HEK293 (cell line): ENCODE measurements at regions not wholly inside any gene's neighbourhood (a gene's known extent, or its start where the extent isn't known, plus 50 kb on each side); places are given as distances from the start of the nearest gene placed in this dataset.

Source experiments
- CTCF ChIA-PET: fragments of 350-600 bp; formaldehyde crosslinking; extraction: SDS; loops from one replicate; lab custom pipeline; 2021; ENCODE audit warnings: antibody characterized with exemption; lab: Yijun Ruan, JAX
- POLR2A ChIA-PET: fragments of 300-600 bp; formaldehyde crosslinking; extraction: SDS; loops from one replicate; lab custom pipeline; 2020; ENCODE audit warnings: antibody characterized with exemption, inconsistent platforms; lab: Yijun Ruan, JAX
- H3K27ac ChIP-seq: fragments of 200-500 bp; sonication (Bioruptor generic); 2 replicates; pipeline ENCODE4 v1.5.1; 2014; ENCODE audit warnings: low read depth, low read length, control low read depth, inconsistent platforms; ENCODE audit errors: extremely low read depth
- H3K36me3 ChIP-seq, 2 experiments: fragments of 200-500 bp in 1 of 2; sonication (Bioruptor generic) in 1 of 2; 1 replicate in 1 of 2; 2 replicates in 1 of 2; pipeline ENCODE4 v1.5.1; 2014 to 2017; ENCODE audit warnings: inconsistent platforms in 2 of 2, low read length in 2 of 2; ENCODE audit not compliant: control insufficient read depth in 2 of 2, insufficient read depth in 1 of 2
- H3K4me1 ChIP-seq: fragments of 200-500 bp; sonication (Bioruptor generic); 2 replicates; pipeline ENCODE4 v1.5.1; 2014; ENCODE audit warnings: mild to moderate bottlenecking, low read length, inconsistent platforms; ENCODE audit not compliant: control insufficient read depth, insufficient read depth
- H3K4me3 ChIP-seq: 2 replicates; pipeline ENCODE4 v1.5.1; 2011; ENCODE audit warnings: low read depth, mild to moderate bottlenecking, control low read depth, low read length, moderate library complexity
- H3K9me3 ChIP-seq: fragments of 200-500 bp; sonication (Bioruptor generic); 2 replicates; pipeline ENCODE4 v1.5.1; 2014; ENCODE audit warnings: low read depth, low read length, inconsistent platforms; ENCODE audit not compliant: control insufficient read depth, insufficient read depth
- AEBP2 ChIP-seq: fragments of 450-650 bp; formaldehyde crosslinking; IDR thresholded peaks from 2 replicates; pipeline ENCODE4 v1.5.1; 2016; ENCODE audit warnings: missing biosample characterization, missing genetic modification characterization, borderline replicate concordance
- GLIS1 ChIP-seq: fragments of 450-650 bp; formaldehyde crosslinking; IDR thresholded peaks from 2 replicates; pipeline ENCODE4 v1.5.1; 2016; ENCODE audit warnings: missing biosample characterization, missing genetic modification characterization
- INSM2 ChIP-seq: fragments of 450-650 bp; formaldehyde crosslinking; IDR thresholded peaks from 2 replicates; pipeline ENCODE4 v1.5.1; 2016; ENCODE audit warnings: missing biosample characterization, missing genetic modification characterization
- KLF7 ChIP-seq: fragments of 450-650 bp; formaldehyde crosslinking; IDR thresholded peaks from 2 replicates; pipeline ENCODE4 v1.5.1; 2016; ENCODE audit warnings: missing biosample characterization, missing genetic modification characterization, borderline replicate concordance
- SETDB1 ChIP-seq: IDR thresholded peaks from one replicate; pipeline ENCODE4 v1.6.1; 2017; ENCODE audit warnings: mild to moderate bottlenecking, low read length, moderate library complexity, mixed read lengths; ENCODE audit not compliant: insufficient read length
- YY2 ChIP-seq: fragments of 450-650 bp; formaldehyde crosslinking; IDR thresholded peaks from 2 replicates; pipeline ENCODE4 v1.5.1; 2016; ENCODE audit warnings: missing biosample characterization, missing genetic modification characterization
- ZBTB48 ChIP-seq: fragments of 450-650 bp; formaldehyde crosslinking; IDR thresholded peaks from 2 replicates; pipeline ENCODE4 v1.5.1; 2016; ENCODE audit warnings: missing biosample characterization, missing genetic modification characterization
- ZBTB6 ChIP-seq: fragments of 450-650 bp; formaldehyde crosslinking; IDR thresholded peaks from 2 replicates; pipeline ENCODE4 v1.5.1; 2017; ENCODE audit warnings: missing biosample characterization, missing genetic modification characterization
- ZFP37 ChIP-seq: fragments of 450-650 bp; formaldehyde crosslinking; IDR thresholded peaks from 2 replicates; pipeline ENCODE4 v1.5.1; 2016; ENCODE audit warnings: missing biosample characterization, missing genetic modification characterization
- ZFP69B ChIP-seq: fragments of 450-650 bp; formaldehyde crosslinking; IDR thresholded peaks from 2 replicates; pipeline ENCODE4 v1.5.1; 2016; ENCODE audit warnings: missing biosample characterization, missing genetic modification characterization
- ZNF157 ChIP-seq: fragments of 450-650 bp; formaldehyde crosslinking; IDR thresholded peaks from 2 replicates; pipeline ENCODE4 v1.5.1; 2016; ENCODE audit warnings: missing biosample characterization, missing genetic modification characterization
- ZNF324 ChIP-seq: fragments of 450-650 bp; formaldehyde crosslinking; IDR thresholded peaks from 2 replicates; pipeline ENCODE4 v1.5.1; 2016; ENCODE audit warnings: missing biosample characterization, missing genetic modification characterization
- ZNF449 ChIP-seq: fragments of 450-650 bp; formaldehyde crosslinking; IDR thresholded peaks from 2 replicates; pipeline ENCODE4 v1.5.1; 2017; ENCODE audit warnings: missing biosample characterization, mild to moderate bottlenecking, missing genetic modification characterization, moderate library complexity
- ZNF513 ChIP-seq: fragments of 450-650 bp; IDR thresholded peaks from 2 replicates; pipeline ENCODE4 v1.5.1; 2018; ENCODE audit warnings: missing biosample characterization, missing genetic modification characterization
- ZNF518A ChIP-seq: fragments of 450-650 bp; formaldehyde crosslinking; conservative IDR thresholded peaks from 2 replicates; pipeline ENCODE4 v1.5.1; 2016; ENCODE audit warnings: low read depth, missing biosample characterization, missing genetic modification characterization
- ZNF529 ChIP-seq: fragments of 450-650 bp; formaldehyde crosslinking; IDR thresholded peaks from 2 replicates; pipeline ENCODE4 v1.5.1; 2017; ENCODE audit warnings: missing genetic modification characterization, missing biosample characterization; ENCODE audit not compliant: insufficient replicate concordance
- ZNF571 ChIP-seq: fragments of 450-650 bp; formaldehyde crosslinking; IDR thresholded peaks from 2 replicates; pipeline ENCODE4 v1.5.0; 2017; ENCODE audit warnings: missing biosample characterization, missing genetic modification characterization
- ZNF580 ChIP-seq: fragments of 450-650 bp; formaldehyde crosslinking; IDR thresholded peaks from 2 replicates; pipeline ENCODE4 v1.5.1; 2016; ENCODE audit warnings: missing biosample characterization, missing genetic modification characterization
- ZNF621 ChIP-seq: fragments of 450-650 bp; formaldehyde crosslinking; IDR thresholded peaks from 2 replicates; pipeline ENCODE4 v1.5.1; 2017; ENCODE audit warnings: missing biosample characterization, missing genetic modification characterization
- ZNF768 ChIP-seq: fragments of 450-650 bp; formaldehyde crosslinking; IDR thresholded peaks from 2 replicates; pipeline ENCODE4 v1.5.1; 2018; ENCODE audit warnings: missing biosample characterization, mild to moderate bottlenecking, missing genetic modification characterization
- ZNF843 ChIP-seq: fragments of 450-650 bp; formaldehyde crosslinking; IDR thresholded peaks from 2 replicates; pipeline ENCODE4 v1.5.1; 2016; ENCODE audit warnings: missing biosample characterization, missing genetic modification characterization
- ZSCAN23 ChIP-seq: fragments of 450-650 bp; formaldehyde crosslinking; IDR thresholded peaks from 2 replicates; pipeline ENCODE4 v1.5.1; 2016; ENCODE audit warnings: missing biosample characterization, missing genetic modification characterization

GRCh38 chr20:51253280-51253679 is 230.4 kb upstream of the KCNG1 start (continued):
- TF ChIP-seq ZNF157 (tag by site-specific recombination) = no peak
- TF ChIP-seq INSM2 (tag by site-specific recombination) = no peak
- TF ChIP-seq ZNF529 (tag by site-specific recombination) = no peak

GRCh38 chr20:51249781-51250180 is 226.9 kb upstream of the KCNG1 start:
- no peak overlapping the region for H3K27ac ChIP-seq
- H3K4me3 ChIP-seq = no peak overlapping the region
- ChIA-PET CTCF (interaction anchor here (0.7 kb wide), 1 partner anchor 123 kb away, joined by 4 read pairs; no protein-coding TSS in a partner anchor), POLR2A (no interaction called here)
- no peaks in the 10 kb centered on the region for H3K36me3 ChIP-seq
- TF ChIP-seq GLIS1 (tag by site-specific recombination) (no peak), ZNF449 (no peak), ZNF768 (tag by site-specific recombination) (no peak), ZFP69B (tag by site-specific recombination) (no peak), ZNF843 (tag by site-specific recombination) (no peak), SETDB1 (no peak), AEBP2 (tag by site-specific recombination) (no peak), ZBTB6 (no peak), ZNF324 (tag by site-specific recombination) (no peak), ZNF621 (no peak), ZSCAN23 (tag by site-specific recombination) (no peak)
- H3K9me3 ChIP-seq = no peaks in the 10 kb centered on the region
- no peaks in the 10 kb centered on the region for H3K4me1 ChIP-seq

- H3K4me1 ChIP-seq = no peaks in the 10 kb centered on the region
- POLR2A ChIA-PET = no interaction called here
- CTCF ChIA-PET = interaction anchor here (0.7 kb wide), 1 partner anchor 123 kb away, joined by 4 read pairs; no protein-coding TSS in a partner anchor
- no peak overlapping the region for H3K4me3 ChIP-seq
- H3K9me3 ChIP-seq = no peaks in the 10 kb centered on the region
- H3K36me3 ChIP-seq = no peaks in the 10 kb centered on the region
- H3K27ac ChIP-seq = no peak overlapping the region
- TF ChIP-seq ZFP37 (no peak), ZBTB48 (tag by site-specific recombination) (no peak), KLF7 (tag by site-specific recombination) (no peak), ZNF513 (tag by site-specific recombination) (no peak), ZNF518A (tag by site-specific recombination) (no peak), ZNF571 (tag by site-specific recombination) (no peak), YY2 (tag by site-specific recombination) (no peak), ZNF580 (no peak)
Measured at GRCh38 chr20:51249215-51249614, 226.3 kb upstream of the KCNG1 start.
